ENCODE measurements at regions not wholly inside any gene's neighbourhood (a gene's known extent, or its start where the extent isn't known, plus 50 kb on each side); places are given as distances from the start of the nearest gene placed in this dataset.

GRCh38 chr2:161004379-161004778 is 155.8 kb upstream of the TANK start:
- no peak for DNase-seq (ENCODE audit: low read depth in 4 of 4, low spot score in 1 of 4)

- DNase-seq (ENCODE audit: low read depth in 4 of 4, low spot score in 1 of 4), result no peak
These were observed 155.1 kb upstream of the TANK start for GRCh38 chr2:161005170-161005569.

GRCh38 chr2:161008311-161008710 is 151.9 kb upstream of the TANK start:
- DNase-seq (ENCODE audit: low read depth in 4 of 4, low spot score in 1 of 4), result no peak

GRCh38 chr2:161010503-161011015 is 149.7 kb upstream of the TANK start:
- DNase-seq (ENCODE audit: low read depth in 4 of 4, low spot score in 1 of 4), result no peak

GRCh38 chr2:161017780-161018470 is 142.3 kb upstream of the TANK start:
- no peak for DNase-seq (ENCODE audit: low read depth in 4 of 4, low spot score in 1 of 4)

GRCh38 chr2:161019311-161019710 is 140.9 kb upstream of the TANK start:
- no peak for DNase-seq (ENCODE audit: low read depth in 4 of 4, low spot score in 1 of 4)

- no peak for DNase-seq (ENCODE audit: low read depth in 4 of 4, low spot score in 1 of 4)
These were observed 139.8 kb upstream of the TANK start for GRCh38 chr2:161020437-161020836.

GRCh38 chr2:161028581-161028980 is 131.6 kb upstream of the TANK start:
- no peak for DNase-seq (ENCODE audit: low read depth in 4 of 4, low spot score in 1 of 4)

- DNase-seq (ENCODE audit: low read depth in 4 of 4, low spot score in 1 of 4), result no peak
These were observed 130.9 kb upstream of the TANK start for GRCh38 chr2:161029321-161029720.

- no peak for DNase-seq (ENCODE audit: low read depth in 4 of 4, low spot score in 1 of 4)
These were observed 129.8 kb upstream of the TANK start for GRCh38 chr2:161030260-161031063.

GRCh38 chr2:161031511-161031910 is 128.7 kb upstream of the TANK start:
- DNase-seq (ENCODE audit: low read depth in 4 of 4, low spot score in 1 of 4), result no peak

- no peak for DNase-seq (ENCODE audit: low read depth in 4 of 4, low spot score in 1 of 4)
These were observed 127.6 kb upstream of the TANK start for GRCh38 chr2:161032635-161033034.

- DNase-seq (ENCODE audit: low read depth in 4 of 4, low spot score in 1 of 4), result no peak
These were observed 127.1 kb upstream of the TANK start for GRCh38 chr2:161033059-161033660.

- DNase-seq (ENCODE audit: low read depth in 4 of 4, low spot score in 1 of 4), result no peak
These were observed 123.3 kb upstream of the TANK start for GRCh38 chr2:161036926-161037325.

- no peak for DNase-seq (ENCODE audit: low read depth in 4 of 4, low spot score in 1 of 4)
These were observed 121.2 kb upstream of the TANK start for GRCh38 chr2:161039071-161039470.

- no peak for DNase-seq (ENCODE audit: low read depth in 4 of 4, low spot score in 1 of 4)
These were observed 118.9 kb upstream of the TANK start for GRCh38 chr2:161041356-161041755.

- no peak for DNase-seq (ENCODE audit: low read depth in 4 of 4, low spot score in 1 of 4)
These were observed 117.1 kb upstream of the TANK start for GRCh38 chr2:161042990-161043625.

- no peak for DNase-seq (ENCODE audit: low read depth in 4 of 4, low spot score in 1 of 4)
These were observed 115.9 kb upstream of the TANK start for GRCh38 chr2:161044095-161044865.

- DNase-seq (ENCODE audit: low read depth in 4 of 4, low spot score in 1 of 4), result no peak
These were observed 115.3 kb upstream of the TANK start for GRCh38 chr2:161044921-161045320.

GRCh38 chr2:161045726-161046125 is 114.5 kb upstream of the TANK start:
- no peak for DNase-seq (ENCODE audit: low read depth in 4 of 4, low spot score in 1 of 4)

- no peak for DNase-seq (ENCODE audit: low read depth in 4 of 4, low spot score in 1 of 4)
These were observed 113.4 kb upstream of the TANK start for GRCh38 chr2:161046876-161047275.

Measured in stimulated activated CD4-positive, alpha-beta T cell treated with anti-CD3 and anti-CD28 coated beads, Interleukin-1b, Interleukin-23, amount 100 ng/mL, for 24 hours (primary cell).